ENCODE measurements at regions not wholly inside any gene's neighbourhood (a gene's known extent, or its start where the extent isn't known, plus 50 kb on each side); places are given as distances from the start of the nearest gene placed in this dataset.

DNA sequence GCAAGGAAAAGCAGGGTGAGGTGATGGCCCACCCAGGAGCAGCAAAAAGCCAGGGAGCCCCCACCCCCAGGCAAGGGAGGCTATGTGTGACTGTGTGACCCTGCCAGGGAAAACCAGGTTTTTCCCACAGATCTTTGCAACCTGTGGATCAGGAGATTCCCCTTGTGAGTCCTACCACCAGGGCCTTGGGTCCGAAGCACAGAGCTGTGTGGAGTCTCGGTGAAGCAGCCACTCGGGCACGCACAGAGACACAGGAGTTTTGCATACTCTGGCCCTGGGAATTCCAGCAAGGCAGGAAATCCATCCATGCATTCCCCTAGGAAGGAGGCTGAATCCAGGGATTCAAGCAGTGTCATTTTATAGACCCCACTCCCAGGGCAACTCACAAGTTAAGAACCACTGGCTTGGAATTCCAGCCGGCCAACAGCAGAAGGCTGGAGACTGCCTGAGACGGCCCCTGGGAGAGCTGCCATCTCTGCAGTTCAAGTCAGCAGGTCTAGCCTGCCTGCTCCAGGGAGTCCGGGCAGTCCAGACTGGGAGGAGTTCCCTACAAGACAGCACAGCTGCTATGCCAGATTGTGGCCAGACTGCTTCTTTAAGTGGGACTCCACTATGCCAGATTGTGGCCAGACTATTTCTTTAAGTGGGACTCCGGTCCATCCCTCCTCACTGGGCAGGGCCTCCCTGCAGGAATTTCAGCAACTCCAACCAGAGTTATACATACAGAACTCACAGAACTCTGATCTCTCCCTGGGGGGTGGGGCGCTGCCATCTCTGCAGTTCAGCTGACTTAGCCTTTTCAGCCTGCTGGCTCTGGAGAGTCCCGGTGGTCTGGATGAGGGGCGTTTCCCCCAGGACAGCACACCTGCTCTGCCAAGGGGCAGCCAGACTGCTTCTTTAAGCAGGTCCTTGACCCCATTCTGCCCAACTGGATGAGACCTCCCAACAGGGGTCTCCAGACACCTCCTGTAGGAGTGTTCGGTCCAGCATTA lies 85.1 kb upstream of the ADAD1 start:
- no peak for DNase-seq (ENCODE audit: low read depth)
- in situ Hi-C loops (cut with HindIII; ENCODE audit: low pct_unique_long_range_greater_than_20kb, low sequenced_read_pairs) = no loop called here

DNA sequence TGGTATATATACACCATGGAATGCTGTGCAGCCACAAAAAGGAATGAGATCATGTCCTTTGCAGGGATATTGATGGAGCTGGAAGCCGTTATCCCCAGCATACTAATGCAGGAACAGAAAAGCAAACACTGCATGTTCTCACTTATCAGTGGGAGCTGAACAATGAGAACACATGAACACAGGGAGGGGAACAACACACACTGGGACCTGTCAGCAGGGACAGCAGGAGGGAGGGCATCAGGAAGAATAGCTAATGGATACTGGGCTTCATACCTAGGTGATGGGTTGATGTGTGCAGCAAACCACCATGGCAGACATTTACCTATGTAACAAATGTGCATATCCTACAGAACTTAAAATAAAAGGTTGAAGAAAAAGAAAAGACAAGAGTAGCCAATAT lies 81.1 kb upstream of the ADAD1 start:
- in situ Hi-C loops (cut with HindIII; ENCODE audit: low pct_unique_long_range_greater_than_20kb, low sequenced_read_pairs) = no loop called here

DNA sequence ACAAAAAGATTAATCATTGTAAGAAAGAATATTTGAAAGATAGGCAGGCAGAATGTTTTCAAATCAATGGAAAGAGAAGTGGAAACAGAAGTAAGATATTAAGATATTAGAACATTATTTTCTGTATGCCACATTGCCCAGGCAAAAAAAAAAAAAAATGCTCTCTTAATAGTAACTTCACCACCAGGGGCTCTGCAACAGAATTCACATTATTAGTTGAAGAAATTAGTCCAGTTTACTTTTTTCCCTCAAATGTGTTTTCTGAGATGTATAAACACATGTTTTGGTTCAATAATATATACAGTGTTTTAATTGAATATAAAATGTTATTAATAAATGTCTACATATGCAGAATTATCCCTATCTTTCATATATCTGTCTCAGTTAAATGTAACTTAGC lies 78.0 kb upstream of the ADAD1 start:
- in situ Hi-C loops (cut with HindIII; ENCODE audit: low pct_unique_long_range_greater_than_20kb, low sequenced_read_pairs) = no loop called here
- DNase-seq (ENCODE audit: low read depth) = no peak

More for the DNA sequence above, 81.1 kb upstream of the ADAD1 start:
- DNase-seq (ENCODE audit: low read depth) = no peak

DNA sequence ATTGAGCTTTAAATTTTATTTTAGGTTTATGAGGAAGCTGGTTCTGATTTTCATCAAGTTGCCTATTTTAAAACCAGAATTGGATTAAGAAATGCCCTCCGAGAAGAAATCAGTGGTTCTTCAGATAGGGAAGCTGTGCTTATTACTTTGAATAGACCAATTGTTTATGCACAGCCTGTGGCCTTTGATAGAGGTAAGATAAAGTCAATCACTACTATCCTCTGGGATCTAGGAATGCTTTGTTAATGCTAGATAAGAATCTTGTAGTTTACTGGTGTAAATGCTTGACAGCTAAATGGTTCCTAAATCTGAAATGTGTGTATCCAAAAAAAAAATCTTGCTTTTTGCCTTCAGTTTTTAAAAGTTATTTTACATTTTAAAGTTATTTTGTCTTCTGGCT lies 73.0 kb upstream of the ADAD1 start:
- no peak for DNase-seq (ENCODE audit: low read depth)
- in situ Hi-C loops (cut with HindIII; ENCODE audit: low pct_unique_long_range_greater_than_20kb, low sequenced_read_pairs) = no loop called here

DNA sequence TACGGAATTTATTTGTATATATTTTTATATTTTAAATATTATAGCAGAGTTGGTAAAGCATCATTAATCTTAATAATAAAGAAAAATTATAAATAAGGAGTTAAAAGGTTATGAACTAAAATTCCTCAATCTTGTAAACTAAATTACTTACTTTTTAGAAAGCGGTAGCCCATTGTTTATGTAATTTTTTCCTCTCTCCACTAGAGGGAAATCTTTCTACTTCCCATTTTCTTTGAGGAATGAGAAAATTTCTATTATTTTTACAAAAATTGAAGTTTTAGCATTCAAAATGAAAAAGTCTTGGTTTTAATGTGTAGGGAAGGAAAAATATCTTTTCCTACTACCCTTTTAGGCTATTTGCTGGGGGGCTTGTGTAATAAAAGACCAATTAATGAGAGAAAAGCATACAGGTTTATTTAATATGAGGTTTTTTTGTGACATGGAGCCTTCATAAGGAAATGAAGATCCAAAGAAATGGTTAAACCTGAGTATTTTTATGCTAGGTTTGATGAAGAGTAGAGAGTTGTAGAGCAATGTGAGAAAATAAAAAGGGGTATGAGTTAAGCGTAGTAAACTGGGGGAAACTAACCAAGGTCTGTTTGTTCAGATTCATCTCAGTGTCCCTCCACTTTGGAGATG lies 68.7 kb upstream of the ADAD1 start:
- in situ Hi-C loops (cut with HindIII; ENCODE audit: low pct_unique_long_range_greater_than_20kb, low sequenced_read_pairs) = no loop called here
- no peak for DNase-seq (ENCODE audit: low read depth)

DNA sequence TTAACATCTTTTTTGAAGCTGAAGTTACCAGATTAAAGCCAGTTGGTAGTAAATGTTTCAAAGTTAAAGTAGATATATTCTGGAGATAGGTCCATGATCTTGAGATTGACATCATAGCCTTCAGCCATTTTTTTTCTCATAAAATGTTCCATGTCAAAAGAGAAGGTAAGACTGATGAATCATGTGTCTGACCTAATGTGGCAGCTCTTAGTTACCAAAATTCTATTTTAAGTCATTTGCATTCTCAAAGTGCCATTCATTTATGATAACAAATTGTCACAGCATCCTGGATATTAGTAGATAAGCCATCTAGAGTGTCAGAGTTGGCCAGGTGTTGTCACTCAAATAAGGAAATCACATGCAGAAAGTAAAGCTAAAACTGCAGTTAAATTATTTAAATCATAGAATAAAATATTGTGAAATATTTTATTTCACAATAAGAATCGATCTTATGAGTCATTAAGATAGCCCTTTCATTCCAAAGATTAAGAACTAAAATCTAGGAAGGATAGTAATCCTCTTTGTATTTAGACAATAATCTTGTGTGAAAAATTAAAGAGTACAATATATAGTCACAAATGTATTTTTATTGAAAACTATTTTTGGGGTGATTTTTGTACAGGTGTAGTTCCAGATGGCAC lies 65.7 kb upstream of the ADAD1 start:
- in situ Hi-C loops (cut with HindIII; ENCODE audit: low pct_unique_long_range_greater_than_20kb, low sequenced_read_pairs) = no loop called here
- DNase-seq (ENCODE audit: low read depth) = no peak

DNA sequence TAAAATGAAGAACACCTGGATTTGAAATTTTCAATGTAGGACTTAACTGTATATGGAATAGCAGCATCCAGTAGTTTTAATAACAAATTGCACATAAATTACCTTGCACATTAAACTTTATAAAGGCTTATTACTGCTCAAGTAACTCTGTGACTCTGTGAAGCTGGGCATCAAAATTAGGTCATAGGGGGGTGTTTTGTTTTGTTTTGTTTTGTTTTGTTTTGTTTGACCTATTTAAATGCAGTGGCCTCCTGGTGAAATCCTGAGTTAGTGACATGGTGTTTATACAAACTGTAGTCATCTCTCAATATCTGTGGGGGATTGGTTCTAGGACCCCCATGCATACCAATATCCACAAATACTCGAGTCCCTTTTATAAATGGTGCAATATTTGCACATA lies 51.9 kb upstream of the ADAD1 start:
- in situ Hi-C loops (cut with HindIII; ENCODE audit: low pct_unique_long_range_greater_than_20kb, low sequenced_read_pairs) = no loop called here
- DNase-seq (ENCODE audit: low read depth) = no peak

DNA sequence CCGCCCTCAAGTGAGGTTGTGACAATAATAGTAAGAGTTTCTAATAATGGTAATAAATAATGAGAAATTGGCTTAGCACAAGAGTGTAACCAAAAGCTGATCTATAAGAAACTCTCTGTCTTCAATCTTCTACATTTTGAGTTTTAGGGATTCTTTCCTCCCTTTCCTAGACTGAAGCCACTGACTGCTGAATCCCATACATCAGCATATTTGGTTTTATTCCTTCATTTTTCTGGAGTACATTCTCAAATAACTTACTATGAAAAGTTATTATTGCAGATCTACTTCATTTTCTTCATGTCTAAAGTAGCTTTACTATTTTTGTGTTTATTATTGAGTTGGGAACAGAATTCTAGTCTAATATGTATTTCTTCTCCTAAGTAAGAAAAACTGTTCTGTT lies 49.9 kb upstream of the ADAD1 start:
- in situ Hi-C loops (cut with HindIII; ENCODE audit: low pct_unique_long_range_greater_than_20kb, low sequenced_read_pairs) = no loop called here
- no peak for DNase-seq (ENCODE audit: low read depth)

Measured in Caki2 (cell line).